HG03342 (cell line): ENCODE measurements at regions not wholly inside any gene's neighbourhood (a gene's known extent, or its start where the extent isn't known, plus 50 kb on each side); places are given as distances from the start of the nearest gene placed in this dataset.

ENCODE experiments used
- ATAC-seq: cut with Tn5 transposase; IDR thresholded peaks from one replicate; pipeline ENCODE4 v1.9.1; 2021; ENCODE audit warnings: mild to moderate bottlenecking, moderate library complexity; ENCODE audit not compliant: unreplicated experiment

- ATAC-seq = no peak
Measured at GRCh38 chr11:97356144-97356543, 966.3 kb downstream of the JRKL start.

- ATAC-seq = no peak
Measured at GRCh38 chr11:97359016-97359415, 969.2 kb downstream of the JRKL start.

GRCh38 chr11:97361812-97362378 is 972.1 kb downstream of the JRKL start:
- no peak for ATAC-seq

- no peak for ATAC-seq
Measured at GRCh38 chr11:97363331-97363730, 973.5 kb downstream of the JRKL start.

GRCh38 chr11:97364047-97364446 is 974.2 kb downstream of the JRKL start:
- no peak for ATAC-seq

- ATAC-seq = no peak
Measured at GRCh38 chr11:97367406-97368083, 977.7 kb downstream of the JRKL start.

- no peak for ATAC-seq
Measured at GRCh38 chr11:97389270-97389669, 999.5 kb downstream of the JRKL start.

- ATAC-seq = no peak
Measured at GRCh38 chr11:97398246-97398645, 1008.4 kb downstream of the JRKL start.

GRCh38 chr11:97409141-97409540 is 1019.3 kb downstream of the JRKL start:
- ATAC-seq = no peak

- no peak for ATAC-seq
Measured at GRCh38 chr11:97414801-97415200, 1025.0 kb downstream of the JRKL start.

GRCh38 chr11:97419729-97420128 is 1029.9 kb downstream of the JRKL start:
- ATAC-seq = no peak

GRCh38 chr11:97428247-97428790 is 1038.5 kb downstream of the JRKL start:
- ATAC-seq = no peak

- ATAC-seq = no peak
Measured at GRCh38 chr11:97430877-97431276, 1041.1 kb downstream of the JRKL start.

GRCh38 chr11:97432926-97433325 is 1043.1 kb downstream of the JRKL start:
- no peak for ATAC-seq

GRCh38 chr11:97445561-97445960 is 1055.7 kb downstream of the JRKL start:
- no peak for ATAC-seq

GRCh38 chr11:97451441-97451840 is 1061.6 kb downstream of the JRKL start:
- no peak for ATAC-seq

GRCh38 chr11:97454988-97455387 is 1065.2 kb downstream of the JRKL start:
- no peak for ATAC-seq

GRCh38 chr11:97460091-97460490 is 1070.3 kb downstream of the JRKL start:
- no peak for ATAC-seq

GRCh38 chr11:97461044-97461880 is 1071.4 kb downstream of the JRKL start:
- no peak for ATAC-seq

- no peak for ATAC-seq
Measured at GRCh38 chr11:97461934-97462333, 1072.1 kb downstream of the JRKL start.

GRCh38 chr11:97463891-97464290 is 1074.1 kb downstream of the JRKL start:
- ATAC-seq = no peak

GRCh38 chr11:97471480-97471879 is 1081.7 kb downstream of the JRKL start:
- ATAC-seq = no peak
